Ishikawa (cell line): ENCODE measurements at regions not wholly inside any gene's neighbourhood (a gene's known extent, or its start where the extent isn't known, plus 50 kb on each side); places are given as distances from the start of the nearest gene placed in this dataset.

ENCODE experiments used
- CEBPB ChIP-seq: IDR thresholded peaks from 2 replicates; pipeline ENCODE4 v1.6.1; 2012
- CREB1 ChIP-seq: IDR thresholded peaks from 2 replicates; pipeline ENCODE4 v1.6.1; 2012; ENCODE audit warnings: low read depth
- EGR1 ChIP-seq: IDR thresholded peaks from 2 replicates; pipeline ENCODE4 v1.6.1; 2012
- EP300 ChIP-seq: IDR thresholded peaks from 2 replicates; pipeline ENCODE4 v1.6.1; 2012; ENCODE audit warnings: borderline replicate concordance
- FOXM1 ChIP-seq: IDR thresholded peaks from 2 replicates; pipeline ENCODE4 v1.6.1; 2012; ENCODE audit warnings: low read depth, borderline replicate concordance
- MAX ChIP-seq: IDR thresholded peaks from 2 replicates; pipeline ENCODE4 v1.6.1; 2012
- NFIC ChIP-seq: IDR thresholded peaks from 2 replicates; pipeline ENCODE4 v1.6.1; 2012
- RAD21 ChIP-seq: IDR thresholded peaks from 2 replicates; pipeline ENCODE4 v1.6.1; 2012; ENCODE audit warnings: low read depth
- REST ChIP-seq: IDR thresholded peaks from 2 replicates; pipeline ENCODE4 v1.6.1; 2012; ENCODE audit warnings: low read depth, mild to moderate bottlenecking
- TAF1 ChIP-seq: IDR thresholded peaks from 2 replicates; pipeline ENCODE4 v1.6.1; 2012; ENCODE audit warnings: low read depth, mild to moderate bottlenecking
- TCF12 ChIP-seq: IDR thresholded peaks from 2 replicates; pipeline ENCODE4 v1.6.1; 2012; ENCODE audit warnings: low read depth
- TEAD4 ChIP-seq: IDR thresholded peaks from 2 replicates; pipeline ENCODE4 v1.6.1; 2012
- USF1 ChIP-seq: IDR thresholded peaks from 2 replicates; pipeline ENCODE4 v1.6.1; 2012
- YY1 ChIP-seq: IDR thresholded peaks from 2 replicates; pipeline ENCODE4 v1.6.1; 2012; ENCODE audit warnings: low read depth
- ZBTB7A ChIP-seq: IDR thresholded peaks from 2 replicates; pipeline ENCODE4 v1.6.1; 2012; ENCODE audit warnings: low read depth

DNA sequence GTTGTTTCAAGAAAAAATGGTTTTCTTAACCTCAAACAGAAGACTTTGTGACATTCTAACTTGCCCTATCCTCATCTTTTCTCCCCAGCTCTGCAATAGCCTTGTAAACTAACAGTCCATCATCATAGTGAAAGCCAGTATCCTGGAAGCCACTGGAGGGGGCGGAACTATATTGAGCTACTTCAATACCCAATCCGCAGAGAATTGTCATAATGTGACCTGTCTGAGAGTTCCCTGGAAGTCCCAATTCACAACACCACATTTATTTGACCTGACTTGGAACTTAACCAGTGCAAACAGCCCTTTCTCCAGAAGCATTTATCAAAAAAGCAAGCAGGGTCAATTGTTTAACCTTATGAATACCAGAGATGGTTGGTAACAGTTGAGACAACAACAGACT, 747.6 kb upstream of the GRM7 start:
- TF ChIP-seq TAF1 (no peak), EGR1 (no peak), MAX (no peak)

DNA sequence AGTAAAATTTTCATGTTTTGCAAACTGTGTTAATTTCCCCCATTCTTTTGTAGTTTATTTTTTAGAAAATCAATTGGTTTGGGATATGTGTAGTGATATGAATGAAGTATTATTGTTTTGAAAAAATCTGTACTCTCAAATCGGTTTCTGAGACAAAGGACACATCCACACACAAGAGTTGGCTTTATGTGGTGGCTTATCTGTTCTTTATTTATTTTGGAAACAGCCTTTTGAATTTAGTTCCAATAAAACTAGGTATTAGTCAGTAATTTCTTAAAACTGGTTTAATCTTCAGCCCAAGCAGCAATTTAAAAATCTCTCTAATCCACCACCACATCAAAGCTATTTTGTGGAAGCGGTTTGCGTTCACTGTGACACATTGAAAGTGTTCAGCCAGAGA, 741.5 kb upstream of the GRM7 start:
- TF ChIP-seq REST (no peak), EP300 (no peak), CREB1 (no peak), TCF12 (no peak), TAF1 (no peak)

DNA sequence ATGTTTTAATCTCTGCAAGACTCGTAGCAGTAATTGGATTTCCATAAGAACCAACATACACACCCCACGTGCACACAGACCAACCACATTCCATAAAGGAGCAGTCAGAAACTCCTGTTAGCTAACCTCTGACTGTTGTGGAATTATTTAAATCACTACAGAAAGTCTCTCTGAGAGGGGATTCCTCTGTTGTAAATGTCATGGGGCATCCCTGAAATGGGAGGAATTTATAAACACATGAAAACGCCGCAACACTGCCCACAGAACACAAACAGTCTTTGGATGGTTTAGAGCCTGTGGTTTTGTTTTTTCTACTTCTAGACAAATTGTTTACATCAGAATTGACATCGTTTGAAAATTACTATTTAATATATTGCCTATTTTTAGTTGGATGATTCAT, 740.1 kb upstream of the GRM7 start:
- TF ChIP-seq CEBPB (no peak), CREB1 (no peak), MAX (no peak)

DNA sequence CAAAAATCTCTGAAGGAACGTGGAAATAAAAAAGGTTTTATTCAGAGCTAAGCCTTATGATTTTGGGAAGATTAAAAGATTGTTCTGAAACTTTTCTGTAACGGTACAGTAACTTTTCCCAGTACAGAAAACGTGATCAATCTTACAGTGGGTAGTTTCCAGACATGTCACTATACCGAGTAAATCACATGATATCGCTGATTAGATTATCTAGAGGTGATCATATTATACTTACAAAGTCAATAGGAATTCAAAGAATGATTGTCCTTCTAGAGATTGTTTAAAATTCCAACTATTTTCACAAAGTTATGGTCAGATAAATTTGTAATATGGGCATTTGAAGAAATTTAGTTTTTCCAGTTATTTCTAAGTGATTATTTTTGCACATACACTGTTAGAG, 736.0 kb upstream of the GRM7 start:
- no peak for TF ChIP-seq TEAD4
- no peak for TF ChIP-seq CREB1
- no peak for TF ChIP-seq RAD21
- no peak for TF ChIP-seq USF1

- TF ChIP-seq EGR1 (no peak), RAD21 (no peak), YY1 (no peak), CEBPB (no peak), TEAD4 (no peak), MAX (no peak), TCF12 (no peak), TAF1 (no peak), FOXM1 (no peak), NFIC (no peak), REST (no peak), USF1 (no peak), CREB1 (no peak), ZBTB7A (no peak), EP300 (no peak)
Measured at GRCh38 chr3:6125520-6125919, 735.4 kb upstream of the GRM7 start.

- TF ChIP-seq MAX = no peak
- no peak for TF ChIP-seq YY1
- no peak for TF ChIP-seq EGR1
- TF ChIP-seq CREB1 = no peak
Measured at GRCh38 chr3:6132684-6133432, 728.1 kb upstream of the GRM7 start.

- TF ChIP-seq TEAD4 = no peak
- TF ChIP-seq RAD21 = no peak
- TF ChIP-seq CEBPB = no peak
- no peak for TF ChIP-seq FOXM1
Measured at GRCh38 chr3:6142707-6143106, 718.2 kb upstream of the GRM7 start.
